SKM-1 treated with dmso at 0.1 percent for 144 hours (cell line): ENCODE measurements at regions not wholly inside any gene's neighbourhood (a gene's known extent, or its start where the extent isn't known, plus 50 kb on each side); places are given as distances from the start of the nearest gene placed in this dataset.

Experiments used
- DNase-seq: peaks from one replicate; lab custom pipeline; 2025; ENCODE audit not compliant: unreplicated experiment; lab: John Stamatoyannopoulos, UW

GRCh38 chr18:53755914-53756609 lies 468.4 kb downstream of the MBD2 start:
- no peak for DNase-seq

- DNase-seq: no peak
Measured at GRCh38 chr18:53754154-53754553, 470.3 kb downstream of the MBD2 start.

- no peak for DNase-seq
Measured at GRCh38 chr18:53753601-53754000, 470.9 kb downstream of the MBD2 start.

DNA sequence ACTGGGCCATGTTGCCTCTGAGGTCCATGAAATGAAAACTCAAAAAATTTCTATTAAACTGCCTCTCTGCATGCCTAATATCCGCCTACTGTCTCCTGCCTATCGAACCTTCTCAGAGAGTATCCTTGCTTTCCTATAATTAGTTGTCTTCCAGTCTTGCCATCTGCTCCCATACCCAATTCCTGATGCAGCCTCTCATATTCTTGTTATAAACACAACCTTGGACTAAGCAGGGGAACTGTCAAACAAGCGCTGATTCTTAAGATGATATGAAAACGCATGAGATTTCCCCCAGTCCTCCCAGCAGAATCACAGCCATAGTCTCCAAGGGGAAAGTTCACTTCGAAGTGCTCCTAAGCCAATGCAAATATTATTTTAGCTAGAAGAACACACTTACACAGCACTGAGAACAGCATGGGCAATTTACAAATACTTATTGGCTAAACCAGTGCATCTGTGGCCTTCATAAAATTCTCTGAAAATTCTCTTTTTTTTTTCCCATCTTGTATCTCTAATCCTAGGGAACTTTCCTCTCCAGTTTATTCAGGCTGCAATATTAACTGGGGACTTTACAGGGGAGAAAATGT lies 471.6 kb downstream of the MBD2 start:
- DNase-seq: no peak

GRCh38 chr18:53749766-53750165 lies 474.7 kb downstream of the MBD2 start:
- DNase-seq: no peak

- no peak for DNase-seq
Measured at GRCh38 chr18:53747663-53748160, 476.8 kb downstream of the MBD2 start.

DNA sequence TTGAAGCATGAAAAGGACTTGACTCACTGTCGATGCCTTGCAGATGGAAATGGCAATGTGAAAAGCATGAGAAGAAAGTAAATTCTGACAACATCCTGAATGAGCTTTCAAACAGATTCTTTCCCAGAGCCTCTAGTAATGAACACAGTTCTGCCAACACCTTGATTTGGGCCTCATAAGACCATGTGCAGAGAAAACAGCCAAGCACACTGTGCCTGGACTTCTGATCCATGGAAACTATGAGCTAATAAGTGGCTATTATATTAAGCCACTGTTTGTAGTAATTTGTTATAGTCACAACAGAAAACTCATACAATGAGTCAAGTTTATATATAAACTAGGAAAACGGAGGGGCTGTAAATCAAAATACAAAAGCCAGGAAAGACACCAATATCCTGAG lies 477.3 kb downstream of the MBD2 start:
- DNase-seq: no peak

DNA sequence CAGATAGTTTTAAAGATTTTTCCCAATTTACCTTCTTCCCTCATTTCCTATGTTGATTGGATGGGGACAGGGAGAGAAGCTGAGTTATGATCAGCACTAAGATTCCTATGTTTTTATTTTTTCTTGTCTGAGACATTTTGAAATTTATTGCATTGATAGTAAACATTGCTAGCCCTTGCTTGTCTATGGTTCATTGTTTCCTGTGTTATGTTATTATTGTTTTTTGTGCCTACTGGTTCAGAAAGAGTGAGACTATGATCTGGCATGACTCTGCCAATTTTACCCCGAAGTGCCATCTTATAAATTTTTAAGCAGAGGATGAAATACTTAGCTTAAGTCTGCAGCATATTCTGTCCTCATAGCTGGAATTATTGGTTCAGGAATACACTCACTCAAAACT lies 478.5 kb downstream of the MBD2 start:
- no peak for DNase-seq

GRCh38 chr18:53745224-53745967 lies 479.1 kb downstream of the MBD2 start:
- no peak for DNase-seq

DNA sequence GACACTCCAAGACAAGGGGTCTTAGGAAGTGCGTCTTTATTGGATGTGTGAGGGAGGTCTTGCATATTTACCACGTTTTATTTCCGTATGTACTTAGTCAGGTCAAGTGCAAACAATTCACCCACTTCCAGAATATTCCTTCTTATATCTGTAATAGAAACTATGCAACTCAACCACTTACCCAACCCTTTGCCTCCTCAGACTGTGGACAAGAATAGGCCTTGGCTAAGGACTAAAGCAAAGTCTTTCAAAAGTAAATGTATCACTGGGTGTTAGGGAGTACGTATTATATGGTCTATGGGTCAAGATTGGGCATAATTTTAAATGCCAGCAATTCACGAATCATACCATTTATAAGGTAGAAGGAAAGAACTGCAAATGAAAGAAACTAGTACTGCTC lies 484.8 kb downstream of the MBD2 start:
- no peak for DNase-seq

- no peak for DNase-seq
Measured at GRCh38 chr18:53735526-53735925, 488.9 kb downstream of the MBD2 start.

DNA sequence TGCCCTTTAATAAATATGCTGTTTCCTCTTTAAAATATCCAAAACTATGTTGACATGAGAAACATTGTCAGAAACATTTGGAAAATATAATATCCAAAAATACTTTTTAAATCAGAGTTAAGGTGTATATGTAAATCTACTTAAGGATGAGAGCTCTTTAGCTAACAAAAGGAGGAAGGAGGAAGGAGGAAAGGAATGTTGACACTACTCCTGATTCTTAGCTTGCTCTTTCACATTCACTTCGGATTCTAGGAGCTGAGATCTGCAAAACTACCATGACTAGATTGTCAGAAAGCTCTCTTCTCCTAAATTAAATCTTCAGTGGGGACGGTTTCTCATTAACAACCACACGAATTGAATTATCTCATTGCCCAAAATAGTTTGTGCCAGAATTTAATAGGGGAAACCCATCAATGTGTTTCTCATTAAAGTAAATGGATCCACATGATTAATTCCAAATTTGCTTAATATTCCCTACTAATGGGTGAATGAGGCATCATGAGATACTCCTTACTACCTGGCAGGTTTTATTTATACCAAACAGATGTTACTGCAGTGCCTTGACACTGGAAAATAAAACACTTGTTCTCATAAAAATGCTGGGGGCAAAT lies 509.1 kb downstream of the MBD2 start:
- no peak for DNase-seq

DNA sequence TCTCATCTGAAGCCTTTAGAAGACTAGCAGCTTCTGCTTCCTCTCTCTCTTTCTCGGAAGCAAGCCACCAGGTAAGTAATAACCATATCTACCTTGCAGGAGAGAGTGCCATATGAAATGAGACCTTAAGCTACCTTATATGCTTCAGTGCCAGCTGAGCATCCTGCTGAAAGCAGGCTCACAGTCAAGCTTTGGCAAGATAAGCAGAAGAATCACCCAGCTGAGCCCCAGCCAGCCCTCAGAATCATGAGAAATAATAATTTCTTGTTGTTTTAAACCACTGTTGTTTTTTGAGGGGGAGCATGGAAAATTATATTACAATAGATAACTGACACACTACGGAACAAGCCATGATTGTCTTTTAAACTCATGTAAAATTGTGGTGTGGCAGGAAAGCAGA lies 514.4 kb downstream of the MBD2 start:
- no peak for DNase-seq

DNA sequence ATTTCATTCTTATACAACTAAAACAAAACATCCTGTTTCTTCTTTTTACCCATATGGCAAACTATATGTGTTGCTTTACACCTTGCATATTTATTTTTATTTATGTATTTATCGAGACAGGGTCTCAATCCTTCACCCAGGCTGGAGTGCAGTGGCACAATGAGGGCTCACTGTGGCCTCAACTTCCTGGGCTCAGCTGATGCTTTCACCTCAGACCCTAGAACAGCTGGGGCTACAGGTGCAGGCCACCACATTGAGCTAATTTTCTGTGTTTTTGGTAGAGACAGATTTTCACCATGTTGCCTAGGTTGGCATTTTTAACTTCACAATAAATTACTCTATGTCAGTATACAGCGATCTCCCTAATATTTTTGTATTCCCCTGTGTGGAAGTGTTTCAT lies 522.0 kb downstream of the MBD2 start:
- DNase-seq: no peak

DNA sequence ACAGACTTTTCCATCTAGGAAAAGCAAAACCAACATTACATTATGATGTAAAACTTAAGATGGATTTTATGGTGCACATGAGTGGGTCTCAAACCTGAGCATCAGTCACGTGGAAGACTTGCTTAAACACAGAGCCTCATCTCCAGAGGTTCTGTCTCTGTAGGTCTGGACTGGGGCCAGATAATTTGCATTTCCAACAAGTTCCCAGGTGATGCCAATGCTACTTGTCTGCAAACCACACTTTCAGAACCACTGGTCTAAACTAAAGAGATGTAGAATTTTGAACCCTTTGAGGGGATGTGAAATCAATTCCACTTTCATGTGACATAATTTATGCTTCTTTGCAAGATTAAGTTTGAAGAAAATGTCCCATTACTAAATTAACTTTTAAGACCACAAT lies 522.8 kb downstream of the MBD2 start:
- no peak for DNase-seq

DNA sequence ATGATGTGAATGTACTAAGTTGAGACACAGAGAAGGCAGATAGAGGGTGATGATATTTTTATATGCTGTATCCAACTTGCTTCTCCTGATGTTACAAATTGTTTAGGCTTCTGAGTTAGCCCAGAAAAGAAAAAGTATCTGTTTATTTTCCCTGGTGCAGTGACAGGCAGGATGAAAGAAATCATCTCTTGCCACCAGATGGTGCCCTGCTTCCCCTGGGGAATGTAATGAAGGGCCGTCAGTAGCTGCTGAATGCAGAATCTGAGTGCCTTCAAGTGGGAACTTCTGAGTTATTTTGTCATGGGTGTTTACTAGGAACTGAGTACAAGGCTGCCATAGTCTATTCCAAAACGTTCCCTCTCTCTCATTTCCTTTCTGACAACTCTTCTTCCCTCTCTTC lies 525.6 kb downstream of the MBD2 start:
- DNase-seq: no peak

GRCh38 chr18:53689886-53690285 lies 534.6 kb downstream of the MBD2 start:
- no peak for DNase-seq

GRCh38 chr18:53686965-53687364 lies 537.5 kb downstream of the MBD2 start:
- DNase-seq: no peak

- DNase-seq: no peak
Measured at GRCh38 chr18:53682796-53683195, 541.7 kb downstream of the MBD2 start.

- no peak for DNase-seq
Measured at GRCh38 chr18:53677480-53677879, 547.0 kb downstream of the MBD2 start.

DNA sequence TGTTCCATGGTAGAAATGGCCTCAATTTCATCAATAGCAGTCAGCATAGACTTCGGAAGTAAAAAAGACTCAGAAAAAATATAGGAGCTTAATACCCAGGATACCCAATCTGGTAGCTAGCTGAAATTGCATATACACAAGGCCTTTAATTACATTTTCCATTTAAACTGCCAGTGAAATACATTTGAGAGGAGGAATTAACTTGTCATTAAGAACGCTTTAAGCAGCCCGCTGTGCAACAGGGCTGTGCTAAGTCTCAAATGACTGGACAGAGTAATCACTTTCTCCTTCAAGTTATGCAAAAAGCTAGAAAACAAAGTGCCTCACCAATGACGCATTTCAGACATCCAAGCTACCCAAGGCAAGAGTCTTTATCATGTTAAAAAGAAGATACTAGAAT lies 558.8 kb downstream of the MBD2 start:
- DNase-seq: no peak

DNA sequence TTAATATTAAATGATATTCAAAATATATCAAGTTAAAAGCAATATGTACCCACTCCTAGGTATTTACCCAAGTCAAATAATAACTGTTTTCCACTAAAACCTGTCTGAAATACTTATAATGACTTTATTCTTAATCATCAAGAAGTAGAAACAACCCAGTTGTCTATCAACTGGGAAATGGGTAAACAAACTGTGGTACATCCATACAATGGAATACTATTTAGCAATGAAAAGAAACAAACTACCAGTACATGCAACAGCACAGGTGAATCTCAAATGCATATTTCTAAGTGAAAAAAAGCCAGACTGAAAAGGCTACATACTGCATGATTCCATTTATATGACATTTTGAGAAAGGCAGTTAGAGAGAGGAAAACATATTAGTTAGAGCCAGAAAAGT lies 559.9 kb downstream of the MBD2 start:
- no peak for DNase-seq
